Activated naive CD4-positive, alpha-beta T cell treated with anti-CD3 and anti-CD28 coated beads, Interleukin-2, amount 10 ng/mL, durations not matched to agents 7 days and 5 days (primary cell): ENCODE measurements at regions not wholly inside any gene's neighbourhood (a gene's known extent, or its start where the extent isn't known, plus 50 kb on each side); places are given as distances from the start of the nearest gene placed in this dataset.

Source experiments
- CTCF ChIA-PET: fragments of 350-600 bp; sonication (Branson Sonifier 250); formaldehyde crosslinking; loops from one replicate; lab custom pipeline; 2021; ENCODE audit warnings: antibody characterized with exemption; lab: Charles Lee
- DNase-seq: peaks from one replicate; pipeline ENCODE4 v3.0.0-alpha.2; 2020
- H3K27ac Mint-ChIP-seq: one replicate; pipeline ENCODE4 v1.8.0; 2021; ENCODE audit warnings: mild to moderate bottlenecking, moderate library complexity, mixed read lengths
- H3K27me3 Mint-ChIP-seq: one replicate; pipeline ENCODE4 v1.8.0; 2021; ENCODE audit warnings: mild to moderate bottlenecking, mixed read lengths
- H3K36me3 Mint-ChIP-seq: one replicate; pipeline ENCODE4 v1.8.0; 2021; ENCODE audit warnings: mixed read lengths
- H3K4me1 Mint-ChIP-seq: one replicate; pipeline ENCODE4 v1.8.0; 2021; ENCODE audit warnings: mixed read lengths
- H3K4me3 Mint-ChIP-seq: one replicate; pipeline ENCODE4 v1.8.0; 2021; ENCODE audit warnings: mild to moderate bottlenecking, moderate library complexity, mixed read lengths
- H3K9me3 Mint-ChIP-seq: one replicate; pipeline ENCODE4 v1.8.0; 2021; ENCODE audit warnings: mixed read lengths

DNA sequence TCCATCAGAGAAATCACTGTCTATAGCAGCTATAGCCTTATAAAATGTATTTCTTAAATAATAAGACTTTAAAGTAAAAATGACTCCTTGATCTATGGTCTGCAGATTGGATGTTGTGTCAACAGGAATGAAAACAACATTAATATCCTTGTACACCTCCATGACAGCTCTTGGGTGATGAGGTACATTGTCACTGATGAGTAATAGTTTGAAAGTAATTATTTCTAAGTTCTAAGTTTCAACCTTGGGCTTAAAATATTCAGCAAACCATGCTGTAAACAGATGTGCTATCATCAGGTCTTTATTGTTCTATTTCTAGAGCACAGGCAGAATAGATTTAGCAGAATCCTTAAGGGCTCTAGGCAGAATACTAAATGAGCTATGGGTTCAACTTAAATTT, 568.2 kb upstream of the BCHE start:
- Mint-ChIP-seq H3K9me3 (peaks cover 3% of the 10 kb centered on the region), H3K27ac (no peak overlapping the region), H3K36me3 (no peaks in the 10 kb centered on the region), H3K27me3 (no peaks in the 10 kb centered on the region), H3K4me1 (no peaks in the 10 kb centered on the region), H3K4me3 (no peak overlapping the region)
- CTCF ChIA-PET, result no interaction called here
- DNase-seq, result no peak

DNA sequence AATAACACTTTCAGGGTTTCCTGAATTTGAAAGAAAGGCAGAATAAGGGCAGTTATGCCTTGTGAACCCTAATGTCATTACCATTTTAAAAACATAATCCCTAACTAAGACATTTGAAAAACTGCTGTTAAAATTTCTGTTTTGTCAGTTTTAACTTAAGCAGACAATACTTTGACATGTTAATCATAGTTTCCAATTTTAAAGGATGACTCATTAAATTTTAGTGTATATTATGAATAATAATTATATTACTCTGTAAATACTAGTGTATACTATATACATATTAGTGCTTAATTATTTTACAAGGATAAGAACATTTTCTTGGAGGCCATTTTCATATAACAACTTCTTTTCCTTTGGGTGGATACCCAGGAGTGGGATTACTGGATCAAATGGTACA, 553.1 kb upstream of the BCHE start:
- peaks cover 9% of the 10 kb centered on the region for H3K9me3 Mint-ChIP-seq
- no peaks in the 10 kb centered on the region for H3K36me3 Mint-ChIP-seq
- H3K27ac Mint-ChIP-seq, result no peak overlapping the region
- DNase-seq, result no peak
- CTCF ChIA-PET, result no interaction called here
- no peak overlapping the region for H3K4me3 Mint-ChIP-seq
- H3K4me1 Mint-ChIP-seq, result no peaks in the 10 kb centered on the region
- no peaks in the 10 kb centered on the region for H3K27me3 Mint-ChIP-seq

DNA sequence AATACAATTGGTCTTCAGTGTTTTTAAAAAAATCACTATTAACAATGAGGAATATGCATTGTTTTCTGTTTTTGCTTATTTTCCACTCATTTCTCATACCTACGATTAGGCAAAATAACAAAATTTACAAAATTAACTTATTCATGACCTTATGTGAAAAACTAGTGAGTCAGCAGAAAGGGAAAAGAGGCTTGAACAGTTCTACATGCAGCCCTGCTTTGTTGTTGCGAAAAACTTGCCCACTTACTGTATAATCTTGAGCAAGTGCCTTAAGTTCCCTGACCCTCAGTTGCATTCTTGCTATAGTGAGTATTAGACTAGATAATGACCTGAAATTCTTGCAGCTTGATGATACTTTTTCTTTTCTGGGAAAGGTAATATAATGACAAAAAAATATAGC, 551.1 kb upstream of the BCHE start:
- H3K4me1 Mint-ChIP-seq, result no peaks in the 10 kb centered on the region
- H3K9me3 Mint-ChIP-seq, result peaks cover 3% of the 10 kb centered on the region
- H3K36me3 Mint-ChIP-seq, result no peaks in the 10 kb centered on the region
- no peaks in the 10 kb centered on the region for H3K27me3 Mint-ChIP-seq
- CTCF ChIA-PET, result no interaction called here
- no peak overlapping the region for H3K27ac Mint-ChIP-seq
- H3K4me3 Mint-ChIP-seq, result no peak overlapping the region
- DNase-seq, result no peak

DNA sequence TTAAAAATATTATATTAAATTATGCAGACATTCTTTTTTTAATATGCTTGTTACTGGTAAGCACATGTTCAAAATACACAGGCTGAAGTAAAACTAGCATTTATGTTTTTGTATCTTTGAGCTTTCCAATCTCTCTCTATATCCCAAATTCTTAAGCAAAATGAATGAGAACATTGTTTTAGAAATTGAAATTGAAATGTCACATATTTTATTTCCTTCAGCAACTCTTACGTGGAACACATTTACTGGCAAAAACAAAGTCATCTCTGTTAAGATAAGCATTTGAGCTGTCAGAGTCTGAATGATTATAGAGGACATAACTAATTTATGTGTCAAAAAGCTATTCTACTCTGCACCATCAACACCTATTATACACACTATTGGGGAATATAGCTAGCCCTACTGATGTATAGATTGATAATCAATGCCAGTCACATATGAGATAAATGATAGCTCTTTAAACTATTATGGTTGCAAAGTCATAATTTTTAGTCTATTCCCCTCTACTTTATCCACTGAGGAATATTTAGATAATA, 535.4 kb upstream of the BCHE start:
- peaks cover 7% of the 10 kb centered on the region for H3K9me3 Mint-ChIP-seq
- H3K27me3 Mint-ChIP-seq, result no peaks in the 10 kb centered on the region
- H3K4me1 Mint-ChIP-seq, result no peaks in the 10 kb centered on the region
- no peak overlapping the region for H3K4me3 Mint-ChIP-seq
- CTCF ChIA-PET, result no interaction called here
- H3K27ac Mint-ChIP-seq, result no peak overlapping the region
- no peak for DNase-seq
- no peaks in the 10 kb centered on the region for H3K36me3 Mint-ChIP-seq

DNA sequence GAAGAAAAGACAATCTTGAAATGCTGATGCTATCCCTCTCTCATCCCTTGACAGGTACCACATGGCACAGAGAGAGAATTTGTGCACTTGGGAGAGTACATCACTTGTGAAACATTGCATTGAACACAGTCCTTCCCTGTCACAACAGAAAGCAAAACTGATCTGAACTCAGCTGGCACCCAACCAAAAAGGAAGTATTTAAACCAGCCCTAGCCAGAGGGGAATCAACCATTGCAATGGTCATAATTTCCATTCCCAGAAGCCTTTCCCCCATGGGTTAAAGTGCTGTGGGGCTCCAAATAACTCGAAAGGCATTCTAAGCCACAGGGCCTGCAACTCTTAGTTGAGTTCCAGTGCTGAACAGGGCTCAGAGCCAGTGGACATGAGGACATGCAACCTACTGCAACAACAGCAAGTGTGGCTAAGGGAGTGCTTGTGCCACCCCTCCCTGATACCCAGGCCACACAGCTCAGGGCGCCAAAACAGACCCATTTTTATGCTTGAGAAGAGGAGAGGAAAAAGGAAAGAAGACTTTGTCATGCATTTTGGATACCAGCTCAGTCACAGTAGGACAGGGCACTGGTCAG, 530.8 kb upstream of the BCHE start:
- H3K9me3 Mint-ChIP-seq, result peaks cover 5% of the 10 kb centered on the region
- CTCF ChIA-PET, result no interaction called here
- no peak overlapping the region for H3K4me3 Mint-ChIP-seq
- no peak overlapping the region for H3K27ac Mint-ChIP-seq
- H3K4me1 Mint-ChIP-seq, result no peaks in the 10 kb centered on the region
- H3K36me3 Mint-ChIP-seq, result no peaks in the 10 kb centered on the region
- no peak for DNase-seq
- H3K27me3 Mint-ChIP-seq, result no peaks in the 10 kb centered on the region

DNA sequence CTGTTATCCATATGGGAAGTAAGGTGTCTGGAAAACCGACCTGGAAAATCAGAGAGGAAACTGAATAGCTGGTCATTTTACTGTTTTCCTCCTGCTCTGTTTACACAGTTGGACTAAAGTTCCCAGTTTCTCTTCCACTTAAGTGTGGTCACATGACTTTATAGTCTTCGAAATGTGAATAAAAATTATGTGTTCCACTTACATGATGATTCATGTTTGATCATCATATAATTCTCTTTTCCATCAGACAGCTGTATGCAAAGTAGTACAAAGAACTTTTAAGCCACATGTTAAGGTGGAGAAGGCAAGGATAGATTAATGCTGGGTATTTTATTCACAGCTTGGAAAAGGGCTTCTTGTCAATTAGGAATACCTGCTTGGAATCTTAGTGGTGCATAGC, 525.5 kb upstream of the BCHE start:
- no peaks in the 10 kb centered on the region for H3K27me3 Mint-ChIP-seq
- no peaks in the 10 kb centered on the region for H3K36me3 Mint-ChIP-seq
- DNase-seq, result no peak
- H3K9me3 Mint-ChIP-seq, result peaks cover 1% of the 10 kb centered on the region
- H3K4me1 Mint-ChIP-seq, result no peaks in the 10 kb centered on the region
- CTCF ChIA-PET, result no interaction called here
- no peak overlapping the region for H3K4me3 Mint-ChIP-seq
- no peak overlapping the region for H3K27ac Mint-ChIP-seq

DNA sequence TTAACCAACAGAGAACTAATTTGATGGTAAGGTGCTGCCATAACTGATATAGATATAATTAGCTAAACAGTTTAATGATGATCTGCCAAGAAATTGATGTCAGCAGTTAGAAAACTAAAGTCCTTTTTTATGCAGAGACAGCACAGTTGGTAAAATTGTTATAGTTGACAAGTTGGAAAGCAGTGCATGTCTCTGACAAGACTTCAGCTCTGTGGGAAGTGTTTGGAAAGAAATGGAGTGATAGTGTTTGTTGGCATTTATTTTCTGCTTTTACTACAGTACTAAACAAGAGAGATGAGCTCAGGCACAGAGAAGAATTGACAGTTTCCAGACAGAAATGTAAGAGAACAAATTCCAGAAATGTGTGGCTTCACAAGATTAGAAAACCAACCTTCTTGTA, 523.5 kb upstream of the BCHE start:
- H3K27ac Mint-ChIP-seq, result no peak overlapping the region
- CTCF ChIA-PET, result no interaction called here
- DNase-seq, result no peak
- H3K4me3 Mint-ChIP-seq, result no peak overlapping the region
- H3K9me3 Mint-ChIP-seq, result peaks cover 1% of the 10 kb centered on the region
- H3K27me3 Mint-ChIP-seq, result no peaks in the 10 kb centered on the region
- no peaks in the 10 kb centered on the region for H3K4me1 Mint-ChIP-seq
- H3K36me3 Mint-ChIP-seq, result no peaks in the 10 kb centered on the region

DNA sequence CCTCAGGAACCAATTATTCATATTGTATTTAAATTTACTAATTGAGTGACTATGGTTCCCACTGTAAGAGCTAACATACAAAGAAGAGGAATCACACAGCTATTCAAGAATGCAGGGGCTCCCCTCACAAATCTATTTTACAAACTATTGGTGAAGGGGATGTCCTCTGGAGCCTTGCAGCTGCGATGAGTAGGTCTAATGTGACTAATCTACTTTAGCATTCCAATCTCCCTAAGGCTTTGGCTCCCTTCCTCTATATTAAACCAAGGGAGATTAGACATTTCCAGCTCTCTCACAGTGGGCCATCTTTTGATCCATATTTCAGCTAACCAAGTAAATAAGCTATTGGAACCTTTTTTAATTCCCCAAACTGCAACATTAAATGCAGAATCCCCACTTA, 514.2 kb upstream of the BCHE start:
- no peak overlapping the region for H3K4me3 Mint-ChIP-seq
- DNase-seq, result no peak
- no peak overlapping the region for H3K27ac Mint-ChIP-seq
- no peaks in the 10 kb centered on the region for H3K4me1 Mint-ChIP-seq
- H3K36me3 Mint-ChIP-seq, result no peaks in the 10 kb centered on the region
- no peaks in the 10 kb centered on the region for H3K27me3 Mint-ChIP-seq
- H3K9me3 Mint-ChIP-seq, result peaks cover 33% of the 10 kb centered on the region
- CTCF ChIA-PET, result no interaction called here

DNA sequence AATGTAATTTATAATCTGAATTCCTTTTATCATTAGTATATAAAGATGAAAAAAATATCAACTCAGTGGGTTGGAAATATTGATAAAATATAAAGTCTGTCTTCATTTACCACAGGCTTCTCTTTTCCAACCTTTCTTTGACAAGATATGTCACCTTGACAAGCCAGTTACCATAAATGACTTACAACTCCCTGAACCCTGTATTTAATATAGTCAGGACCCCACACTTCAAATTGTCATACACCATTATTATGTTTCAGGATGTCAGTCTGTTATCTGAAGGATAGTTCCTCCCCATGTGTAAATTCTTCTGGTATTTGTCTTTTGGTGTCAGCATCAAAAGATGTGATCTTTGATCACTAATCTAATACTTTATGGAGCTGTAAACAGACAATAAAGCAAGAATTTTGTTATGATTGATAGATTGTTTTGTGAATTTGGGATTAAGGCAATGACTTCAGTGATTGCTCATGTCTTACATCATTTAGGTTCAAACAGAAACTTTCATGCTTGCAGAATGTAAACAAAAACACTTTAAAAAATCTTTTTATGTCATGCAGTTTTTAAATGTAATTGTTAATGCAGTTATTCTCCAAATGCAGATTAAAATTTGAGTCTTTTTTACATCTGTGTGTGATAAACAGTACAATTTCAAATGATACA, 503.5 kb upstream of the BCHE start:
- no peak for DNase-seq
- H3K36me3 Mint-ChIP-seq, result no peaks in the 10 kb centered on the region
- no peaks in the 10 kb centered on the region for H3K9me3 Mint-ChIP-seq
- H3K4me1 Mint-ChIP-seq, result no peaks in the 10 kb centered on the region
- CTCF ChIA-PET, result no interaction called here
- H3K27me3 Mint-ChIP-seq, result no peaks in the 10 kb centered on the region
- no peak overlapping the region for H3K27ac Mint-ChIP-seq
- no peak overlapping the region for H3K4me3 Mint-ChIP-seq

DNA sequence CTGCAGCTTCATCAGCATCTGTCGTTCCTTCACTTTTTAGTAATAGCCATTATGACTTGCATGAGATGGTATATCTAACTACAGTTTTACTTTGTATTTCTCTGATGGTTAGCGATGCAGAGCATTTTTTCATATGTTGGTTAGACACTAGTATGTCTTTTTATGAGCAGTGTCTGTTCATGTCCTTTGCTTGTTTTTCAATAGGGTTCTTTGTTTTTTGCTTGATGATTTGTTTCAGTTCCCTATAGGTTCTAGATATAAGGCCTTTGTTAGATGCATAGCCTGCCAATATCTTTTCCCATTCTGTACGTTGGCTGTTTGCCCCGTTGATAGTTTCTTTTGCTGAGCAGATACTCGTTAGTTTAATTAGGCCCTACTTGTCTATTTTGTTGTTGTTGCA, 487.2 kb upstream of the BCHE start:
- H3K4me3 Mint-ChIP-seq, result no peak overlapping the region

DNA sequence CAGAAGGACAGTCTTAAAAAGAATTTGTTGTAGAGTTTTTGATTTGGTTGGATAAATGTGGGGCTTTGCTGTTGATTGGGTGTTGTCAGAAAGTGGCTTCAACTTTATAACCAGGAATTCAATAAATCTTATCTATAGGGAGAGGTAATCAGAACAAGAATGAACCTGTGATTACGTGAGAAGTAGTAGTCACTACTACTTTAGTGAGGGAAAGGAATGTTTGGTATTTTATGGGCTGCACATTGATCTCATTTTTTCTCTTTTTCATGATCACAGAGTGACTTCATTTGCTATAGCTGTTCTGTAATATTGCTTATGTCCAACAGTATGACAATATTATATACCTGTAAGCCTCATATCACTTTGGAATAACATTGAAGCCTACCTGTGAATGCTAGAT, 485.2 kb upstream of the BCHE start:
- DNase-seq, result no peak

More for the DNA sequence above, 487.2 kb upstream of the BCHE start:
- no peak for DNase-seq
- Mint-ChIP-seq H3K27ac (no peak overlapping the region), H3K4me1 (no peaks in the 10 kb centered on the region), H3K9me3 (no peaks in the 10 kb centered on the region), H3K36me3 (no peaks in the 10 kb centered on the region), H3K27me3 (no peaks in the 10 kb centered on the region)
- CTCF ChIA-PET, result no interaction called here

DNA sequence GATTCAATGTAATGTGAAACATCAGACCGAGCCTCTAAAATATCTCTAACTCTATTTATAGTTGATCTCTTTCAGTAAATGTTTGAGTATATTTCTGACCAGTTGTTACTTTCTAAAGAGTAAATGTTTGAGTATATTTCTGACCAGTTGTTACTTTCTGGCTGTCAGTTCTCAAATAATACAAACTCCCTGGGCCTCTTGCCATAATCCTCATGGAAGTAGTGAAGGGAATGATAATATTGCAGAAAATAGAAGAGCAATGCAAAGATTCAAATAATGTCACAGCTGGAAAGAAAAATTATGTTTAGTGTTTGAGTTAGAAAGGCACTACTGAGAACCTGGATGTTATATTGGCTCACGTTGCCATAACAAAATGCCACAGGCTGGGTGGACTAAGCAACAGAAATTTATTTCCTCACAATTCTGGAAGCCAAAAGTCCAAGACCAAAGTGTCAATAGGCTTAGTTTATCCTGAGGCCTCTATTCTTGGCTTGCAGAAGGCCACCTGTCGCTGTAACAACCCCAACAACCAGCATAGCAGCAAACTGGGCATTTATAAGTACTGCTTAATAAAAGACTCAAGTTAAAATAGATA, 470.6 kb upstream of the BCHE start:
- no peaks in the 10 kb centered on the region for H3K36me3 Mint-ChIP-seq
- CTCF ChIA-PET, result no interaction called here
- H3K4me1 Mint-ChIP-seq, result no peaks in the 10 kb centered on the region

More for the DNA sequence above, 485.2 kb upstream of the BCHE start:
- Mint-ChIP-seq H3K27ac (no peak overlapping the region), H3K27me3 (no peaks in the 10 kb centered on the region), H3K4me1 (no peaks in the 10 kb centered on the region), H3K9me3 (peaks cover 3% of the 10 kb centered on the region), H3K4me3 (no peak overlapping the region), H3K36me3 (no peaks in the 10 kb centered on the region)
- CTCF ChIA-PET, result no interaction called here

DNA sequence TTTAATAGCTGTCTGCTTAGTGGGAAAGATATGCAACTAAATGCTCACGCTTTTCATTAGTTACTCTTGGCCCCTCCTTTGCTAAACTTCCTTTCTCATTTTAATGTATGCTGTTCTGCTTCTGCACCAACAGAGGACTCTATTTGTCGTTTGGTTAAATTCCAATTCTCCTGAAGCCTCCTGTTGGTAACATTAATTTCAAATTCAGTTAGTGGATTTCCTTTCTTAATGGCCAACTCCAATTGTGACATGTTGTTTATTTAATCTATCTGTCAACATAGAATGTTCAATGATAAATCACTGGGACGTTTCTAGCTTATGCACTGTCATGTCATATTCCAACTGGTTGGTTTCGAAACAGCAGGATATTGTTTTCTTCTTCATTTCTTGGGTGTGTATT, 467.4 kb upstream of the BCHE start:
- Mint-ChIP-seq H3K27me3 (no peaks in the 10 kb centered on the region), H3K9me3 (peaks cover 2% of the 10 kb centered on the region), H3K27ac (no peak overlapping the region), H3K4me1 (no peaks in the 10 kb centered on the region), H3K4me3 (no peak overlapping the region), H3K36me3 (no peaks in the 10 kb centered on the region)
- CTCF ChIA-PET, result no interaction called here
- no peak for DNase-seq

More for the DNA sequence above, 470.6 kb upstream of the BCHE start:
- no peak overlapping the region for H3K27ac Mint-ChIP-seq
- H3K4me3 Mint-ChIP-seq, result no peak overlapping the region
- no peak for DNase-seq
- H3K9me3 Mint-ChIP-seq, result no peaks in the 10 kb centered on the region
- H3K27me3 Mint-ChIP-seq, result no peaks in the 10 kb centered on the region

DNA sequence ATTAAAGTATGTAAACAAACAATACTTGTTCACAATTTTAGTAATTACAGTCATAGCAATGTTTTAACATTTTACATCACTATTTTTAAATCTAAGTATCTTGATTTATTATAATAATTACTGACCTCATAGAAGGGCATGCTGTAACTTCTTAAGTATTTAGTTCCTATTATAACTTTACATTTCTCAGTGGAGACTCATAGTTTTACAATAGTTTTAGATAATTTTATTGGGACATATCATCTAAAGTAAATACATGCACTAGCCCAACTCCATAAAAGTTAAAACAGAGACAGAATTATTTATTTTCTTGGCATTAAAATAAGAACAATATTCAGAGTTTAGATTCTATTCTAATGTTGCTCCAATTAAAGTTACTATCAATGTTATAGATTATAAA, 466.5 kb upstream of the BCHE start:
- no peak overlapping the region for H3K4me3 Mint-ChIP-seq
- H3K4me1 Mint-ChIP-seq, result no peaks in the 10 kb centered on the region
- CTCF ChIA-PET, result no interaction called here
- H3K27me3 Mint-ChIP-seq, result no peaks in the 10 kb centered on the region
- no peak for DNase-seq
- peaks cover 3% of the 10 kb centered on the region for H3K9me3 Mint-ChIP-seq
- no peak overlapping the region for H3K27ac Mint-ChIP-seq
- H3K36me3 Mint-ChIP-seq, result no peaks in the 10 kb centered on the region

DNA sequence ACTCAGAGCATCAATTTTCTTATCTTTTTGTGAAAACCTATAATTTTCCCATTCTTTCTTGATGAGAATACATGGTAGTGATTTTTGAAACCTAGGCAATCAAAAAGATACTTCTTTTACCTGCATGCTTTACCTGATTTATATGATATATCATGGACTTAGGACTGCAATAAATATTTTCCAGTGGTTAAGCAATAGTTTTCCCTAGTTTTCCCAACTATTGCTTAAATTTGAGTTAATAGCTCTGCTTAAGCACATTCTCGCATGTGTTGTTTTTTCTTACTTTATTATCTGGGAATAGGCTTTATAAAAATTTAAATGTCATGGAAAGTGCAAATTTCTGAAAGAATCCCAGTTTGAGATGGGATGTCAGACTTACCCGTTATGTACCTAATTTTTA, 465.1 kb upstream of the BCHE start:
- no peak overlapping the region for H3K27ac Mint-ChIP-seq
- no peaks in the 10 kb centered on the region for H3K4me1 Mint-ChIP-seq
- H3K4me3 Mint-ChIP-seq, result no peak overlapping the region

More for the DNA sequence above, 465.1 kb upstream of the BCHE start:
- peaks cover 3% of the 10 kb centered on the region for H3K9me3 Mint-ChIP-seq
- no peaks in the 10 kb centered on the region for H3K27me3 Mint-ChIP-seq
- H3K36me3 Mint-ChIP-seq, result no peaks in the 10 kb centered on the region
- CTCF ChIA-PET, result no interaction called here
- DNase-seq, result no peak
